ENCODE measurements at regions not wholly inside any gene's neighbourhood (a gene's known extent, or its start where the extent isn't known, plus 50 kb on each side); places are given as distances from the start of the nearest gene placed in this dataset.

- TF ChIP-seq CTCF (IDR thresholded peaks at IDR 0.05; ENCODE audit: low read depth, low read length, missing control alignments) = peak; percentile 41
- DNase-seq (ENCODE audit: extremely low read depth, low read depth) = no peak
- no peak overlapping the region for H3K4me3 ChIP-seq (replicated peaks; ENCODE audit: low read depth, low read length)
These were observed 447.5 kb upstream of the FSIP2 start for GRCh38 chr2:185291035-185291647.

DNA sequence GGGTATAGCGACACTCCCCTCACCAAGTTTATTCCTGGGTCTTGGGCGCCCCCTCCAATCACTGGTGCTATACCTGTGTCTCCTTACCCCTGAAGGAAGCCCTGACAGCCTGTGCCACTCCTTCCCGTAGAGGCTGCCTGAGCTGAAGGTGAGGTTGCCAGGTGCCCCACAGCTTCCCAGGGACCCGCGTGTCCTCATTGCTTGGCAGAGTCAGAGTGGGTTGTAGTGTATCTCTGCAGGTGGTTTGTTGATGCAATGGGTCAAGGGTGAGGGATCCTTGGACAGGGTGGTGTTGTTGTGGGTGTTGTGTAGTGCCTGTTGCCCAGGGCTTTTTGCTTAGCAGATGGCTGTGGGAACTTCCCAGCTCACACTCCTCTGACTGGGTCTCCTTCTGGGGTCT, 438.7 kb upstream of the FSIP2 start:
- H3K4me3 ChIP-seq (replicated peaks; ENCODE audit: low read depth, low read length) = no peak overlapping the region
- TF ChIP-seq CTCF (IDR thresholded peaks at IDR 0.05; ENCODE audit: low read depth, low read length, missing control alignments) = no peak
- no peak for DNase-seq (ENCODE audit: extremely low read depth, low read depth)

GRCh38 chr2:185306119-185306518, 432.5 kb upstream of the FSIP2 start:
- TF ChIP-seq CTCF (IDR thresholded peaks at IDR 0.05; ENCODE audit: low read depth, low read length, missing control alignments) = no peak
- H3K4me3 ChIP-seq (replicated peaks; ENCODE audit: low read depth, low read length) = no peak overlapping the region
- DNase-seq (ENCODE audit: extremely low read depth, low read depth) = no peak

DNA sequence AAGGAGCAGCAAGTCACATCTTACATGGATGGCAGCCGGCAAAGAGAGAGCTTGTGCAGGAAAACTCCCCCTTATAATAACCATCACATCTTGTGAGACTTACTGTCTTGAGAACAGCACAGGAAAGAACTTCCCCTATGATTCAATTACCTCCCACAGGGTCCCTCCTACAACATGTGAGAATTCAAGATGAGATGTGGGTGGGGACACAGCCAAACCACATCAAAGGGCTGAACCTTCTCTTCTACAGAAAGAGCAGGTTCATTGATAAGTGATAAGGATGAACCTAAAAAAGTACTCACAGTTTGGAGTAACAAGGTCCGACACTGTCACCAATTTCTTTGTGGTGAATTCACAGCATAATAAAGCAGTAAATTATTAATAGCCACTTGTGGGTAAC, 422.2 kb upstream of the FSIP2 start:
- TF ChIP-seq CTCF (IDR thresholded peaks at IDR 0.05; ENCODE audit: low read depth, low read length, missing control alignments) = no peak
- DNase-seq (ENCODE audit: extremely low read depth, low read depth) = no peak

DNA sequence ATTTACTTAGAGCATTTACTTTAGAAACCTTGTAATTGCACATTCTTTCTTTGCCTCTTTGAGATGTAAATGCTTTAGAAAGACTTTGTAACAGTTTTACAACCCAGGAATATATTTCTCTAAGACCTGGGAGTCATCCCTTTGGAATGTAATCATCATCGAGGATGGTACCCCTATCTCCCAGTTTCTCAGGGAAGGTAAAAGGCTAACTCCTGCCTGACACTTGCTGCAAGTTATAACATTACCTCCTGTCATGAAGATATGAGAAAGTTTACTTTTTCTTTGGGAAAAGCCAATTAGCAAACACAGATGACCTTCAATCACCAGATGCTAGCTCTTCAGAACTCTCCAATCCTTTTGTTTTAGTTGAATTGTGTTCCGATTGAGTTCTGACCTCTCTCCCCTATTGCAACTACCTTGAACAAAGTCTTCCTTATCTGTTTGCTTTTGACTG, 420.3 kb upstream of the FSIP2 start:
- no peak for TF ChIP-seq CTCF (IDR thresholded peaks at IDR 0.05; ENCODE audit: low read depth, low read length, missing control alignments)

More for the DNA sequence above, 422.2 kb upstream of the FSIP2 start:
- no peak overlapping the region for H3K4me3 ChIP-seq (replicated peaks; ENCODE audit: low read depth, low read length)

GRCh38 chr2:185335879-185336278, 402.7 kb upstream of the FSIP2 start:
- no peak for DNase-seq (ENCODE audit: extremely low read depth, low read depth)

More for the DNA sequence above, 420.3 kb upstream of the FSIP2 start:
- no peak for DNase-seq (ENCODE audit: extremely low read depth, low read depth)
- no peak overlapping the region for H3K4me3 ChIP-seq (replicated peaks; ENCODE audit: low read depth, low read length)

More at GRCh38 chr2:185335879-185336278, 402.7 kb upstream of the FSIP2 start:
- no peak for TF ChIP-seq CTCF (IDR thresholded peaks at IDR 0.05; ENCODE audit: low read depth, low read length, missing control alignments)
- H3K4me3 ChIP-seq (replicated peaks; ENCODE audit: low read depth, low read length) = no peak overlapping the region

Data from HFF-Myc (cell line).